AG09319 (cell line): ENCODE measurements at regions not wholly inside any gene's neighbourhood (a gene's known extent, or its start where the extent isn't known, plus 50 kb on each side); places are given as distances from the start of the nearest gene placed in this dataset.

Source experiments
- DNase-seq: peaks from one replicate; pipeline ENCODE4 v3.0.0-alpha.2; 2010; ENCODE audit warnings: low read depth; ENCODE audit errors: extremely low read depth
- TF ChIP-seq, protein P1 (sequence below): IDR thresholded peaks from 2 replicates; pipeline ENCODE4 v1.5.1; 2011; ENCODE audit warnings: low read depth, mild to moderate bottlenecking, inconsistent platforms, low read length, moderate library complexity

GRCh38 chr6:169926617-169927417 lies 175.4 kb downstream of the ERMARD start:
- DNase-seq = no peak
- TF ChIP-seq, protein P1, sequence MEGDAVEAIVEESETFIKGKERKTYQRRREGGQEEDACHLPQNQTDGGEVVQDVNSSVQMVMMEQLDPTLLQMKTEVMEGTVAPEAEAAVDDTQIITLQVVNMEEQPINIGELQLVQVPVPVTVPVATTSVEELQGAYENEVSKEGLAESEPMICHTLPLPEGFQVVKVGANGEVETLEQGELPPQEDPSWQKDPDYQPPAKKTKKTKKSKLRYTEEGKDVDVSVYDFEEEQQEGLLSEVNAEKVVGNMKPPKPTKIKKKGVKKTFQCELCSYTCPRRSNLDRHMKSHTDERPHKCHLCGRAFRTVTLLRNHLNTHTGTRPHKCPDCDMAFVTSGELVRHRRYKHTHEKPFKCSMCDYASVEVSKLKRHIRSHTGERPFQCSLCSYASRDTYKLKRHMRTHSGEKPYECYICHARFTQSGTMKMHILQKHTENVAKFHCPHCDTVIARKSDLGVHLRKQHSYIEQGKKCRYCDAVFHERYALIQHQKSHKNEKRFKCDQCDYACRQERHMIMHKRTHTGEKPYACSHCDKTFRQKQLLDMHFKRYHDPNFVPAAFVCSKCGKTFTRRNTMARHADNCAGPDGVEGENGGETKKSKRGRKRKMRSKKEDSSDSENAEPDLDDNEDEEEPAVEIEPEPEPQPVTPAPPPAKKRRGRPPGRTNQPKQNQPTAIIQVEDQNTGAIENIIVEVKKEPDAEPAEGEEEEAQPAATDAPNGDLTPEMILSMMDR = no peak

GRCh38 chr6:169923468-169924464 lies 172.3 kb downstream of the ERMARD start:
- TF ChIP-seq, protein P1 = no peak
- no peak for DNase-seq

DNA sequence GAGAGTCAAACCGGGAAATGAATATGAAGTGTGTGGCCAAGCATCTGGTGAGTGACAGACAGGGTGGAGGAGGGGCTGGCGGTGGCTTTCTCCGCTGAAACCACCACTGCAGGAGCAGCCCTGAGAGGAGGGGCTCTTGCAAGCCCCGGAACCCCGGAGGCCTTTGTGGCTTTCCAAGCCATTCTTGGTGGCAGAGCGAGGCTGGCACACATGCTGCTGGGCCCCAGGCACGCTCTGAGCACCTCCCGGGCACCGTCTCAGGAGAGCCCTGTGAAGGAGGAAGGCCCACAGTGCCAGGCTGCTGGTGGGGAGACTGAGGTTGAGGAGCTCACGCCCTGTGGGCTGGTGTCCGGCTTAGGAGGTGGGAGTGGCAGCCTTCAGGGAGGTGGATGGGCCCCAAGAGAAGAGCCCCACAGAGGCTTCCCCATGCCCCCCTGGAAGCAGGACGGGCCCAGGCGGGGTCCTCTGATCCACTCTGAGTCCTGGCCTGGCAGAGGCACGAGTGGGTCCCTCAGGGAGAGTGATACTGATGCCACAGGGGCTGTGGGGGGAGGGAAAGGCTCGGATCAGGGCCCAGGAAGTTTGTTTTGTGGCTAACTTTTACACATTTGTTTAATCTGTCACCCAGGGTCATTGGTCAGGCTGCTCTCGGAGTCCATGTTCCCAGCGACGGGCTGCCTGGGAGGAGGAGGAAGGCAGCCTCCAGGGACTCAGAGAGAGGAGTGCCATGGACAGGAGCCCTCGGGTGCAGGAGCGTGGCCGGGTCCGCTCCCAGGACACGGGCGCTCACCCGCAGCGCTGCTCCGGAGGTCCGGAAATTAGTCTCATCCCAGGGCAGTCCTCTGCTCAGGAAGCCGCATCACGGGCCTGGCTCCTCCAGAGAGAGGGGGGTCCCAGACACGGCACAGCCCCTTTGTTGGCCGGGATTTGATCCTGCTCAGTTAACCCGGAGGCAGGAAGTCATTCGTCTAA lies 170.7 kb downstream of the ERMARD start:
- DNase-seq = no peak
- TF ChIP-seq, protein P1 = no peak

DNA sequence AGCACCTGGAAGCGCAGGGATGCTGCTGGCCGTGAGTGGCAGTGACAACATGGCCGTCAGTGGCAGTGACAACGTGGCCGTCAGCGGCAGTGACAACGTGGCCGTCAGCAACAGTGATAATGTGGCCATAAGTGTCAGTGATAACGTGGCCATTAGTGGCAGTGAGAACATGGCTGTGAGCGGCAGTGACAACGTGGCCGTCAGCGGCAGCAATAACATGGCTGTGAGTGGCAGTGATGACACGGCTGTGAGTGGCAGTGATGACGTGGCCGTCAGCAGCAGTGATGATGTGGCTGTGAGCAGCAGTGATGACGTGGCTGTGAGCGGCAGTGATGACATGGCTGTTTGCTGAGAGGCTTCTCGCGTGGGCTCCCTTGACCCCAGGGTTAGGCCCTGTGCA lies 169.8 kb downstream of the ERMARD start:
- TF ChIP-seq, protein P1 = no peak
- no peak for DNase-seq

DNA sequence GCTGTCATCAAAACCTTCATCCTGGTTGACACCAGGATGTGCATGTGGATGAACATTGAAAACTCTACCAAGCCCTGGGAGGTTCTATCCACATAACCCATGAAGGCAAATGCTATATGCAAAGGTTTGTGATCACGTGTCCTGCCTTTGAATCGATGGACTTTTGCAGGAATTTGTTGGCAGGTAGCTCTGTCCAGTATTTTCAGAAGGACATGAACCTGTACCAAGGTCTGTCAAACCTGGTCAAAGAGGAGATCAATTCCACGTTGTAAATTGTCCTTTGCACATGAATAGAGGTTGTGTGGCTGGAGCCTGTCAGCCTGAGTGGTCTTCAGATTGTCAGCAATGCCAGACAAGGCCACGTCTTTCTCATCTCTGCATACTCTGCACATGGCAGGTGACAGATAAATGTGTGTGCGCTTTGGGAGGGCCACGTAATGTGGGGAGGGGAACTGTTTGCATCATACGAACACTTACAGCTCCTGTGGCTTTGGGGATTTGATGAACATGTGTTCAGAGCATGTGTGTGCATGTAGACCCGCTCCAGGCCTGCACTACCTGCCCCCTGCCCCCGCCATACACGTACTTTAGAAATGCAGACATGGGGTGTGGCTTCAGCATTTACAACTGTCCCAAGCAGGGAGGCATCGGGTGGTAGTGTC lies 169.1 kb downstream of the ERMARD start:
- no peak for DNase-seq
- TF ChIP-seq, protein P1 = no peak

GRCh38 chr6:169918954-169919549 lies 167.6 kb downstream of the ERMARD start:
- TF ChIP-seq, protein P1 = no peak
- no peak for DNase-seq
